ENCODE measurements at regions not wholly inside any gene's neighbourhood (a gene's known extent, or its start where the extent isn't known, plus 50 kb on each side); places are given as distances from the start of the nearest gene placed in this dataset.
"Not testable (repeated sequence)": the region's sequence is repeated elsewhere in the genome, so short reads cannot be mapped to it uniquely, and the experiment has no call there.

DNA sequence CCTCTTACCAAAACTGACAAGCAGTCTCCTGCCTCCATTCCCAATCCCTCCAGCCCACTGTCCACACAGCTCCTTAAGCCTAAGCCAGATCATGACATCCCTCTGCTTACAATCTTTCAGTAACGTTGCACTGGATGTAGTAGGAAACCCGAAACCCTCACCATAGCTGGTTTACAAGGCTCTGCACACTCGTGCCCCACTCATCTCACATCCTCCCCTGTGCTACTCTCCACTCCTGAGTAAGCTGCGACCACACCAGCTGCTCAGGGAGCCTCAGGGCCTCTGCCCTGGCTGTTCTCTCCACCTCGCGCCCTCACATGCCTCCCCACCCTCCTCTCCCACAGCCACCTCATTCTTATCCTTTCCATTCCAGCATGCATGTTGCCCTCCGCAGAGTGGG, 288.9 kb downstream of the ANAPC1 start:
- DNase-seq (ENCODE audit: low read depth, low spot score); intact Hi-C loops (cut with micrococcal nuclease): not testable (repeated sequence)

DNA sequence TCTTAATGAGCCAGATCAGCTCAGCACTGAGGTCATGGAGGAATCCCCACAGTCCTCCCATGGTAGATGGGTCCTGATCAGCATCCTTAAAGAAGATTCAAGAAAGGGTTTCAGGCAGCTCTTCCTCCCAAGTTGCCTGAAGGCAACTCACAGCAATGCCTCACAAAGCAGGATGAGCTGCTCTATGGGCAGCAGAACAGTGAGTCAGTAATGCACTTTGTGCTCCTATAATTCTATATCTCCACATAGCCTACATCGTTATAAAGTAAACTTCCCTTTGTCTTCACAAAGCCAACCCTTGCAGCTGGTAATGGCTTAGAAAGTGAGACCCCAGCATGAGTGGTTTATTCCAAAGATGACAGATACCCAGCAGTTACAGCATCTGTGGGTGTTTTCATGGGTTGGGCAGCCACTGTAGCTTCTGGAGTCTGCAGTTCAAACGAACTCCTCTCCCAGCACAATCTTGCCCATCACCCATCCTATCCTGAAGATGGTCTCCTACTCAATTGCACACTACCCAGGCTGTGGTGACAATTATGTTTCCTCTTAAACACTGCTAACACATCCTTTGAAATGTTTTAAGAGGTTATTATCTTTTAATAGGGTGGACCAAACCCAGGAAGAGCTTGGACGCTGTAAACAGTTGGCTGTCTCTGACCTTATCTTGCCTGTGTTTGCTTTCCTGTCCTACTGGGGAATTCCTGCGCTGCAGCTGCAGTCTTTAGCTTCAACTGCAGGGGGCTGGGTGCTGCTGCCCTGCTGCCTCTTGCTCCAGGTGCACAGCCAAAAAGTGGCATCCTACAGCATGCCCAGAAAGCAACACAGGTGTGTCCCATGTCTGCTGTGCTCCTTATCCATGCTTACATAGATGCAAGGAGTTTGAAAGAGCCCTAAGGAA, 286.9 kb downstream of the ANAPC1 start:
- H2AFZ ChIP-seq (ENCODE audit: low read depth, low read length, poor library complexity, severe bottlenecking); POLR2A ChIA-PET; H3K9me3 ChIP-seq (ENCODE audit: control insufficient read depth in 1 of 2, insufficient read depth in 1 of 2, low read depth in 1 of 2, low read length in 2 of 2); CTCF ChIA-PET; H3K36me3 ChIP-seq (ENCODE audit: control insufficient read depth in 1 of 2, insufficient read depth in 2 of 2, low read length in 2 of 2); intact Hi-C loops (cut with micrococcal nuclease); H3K4me1 ChIP-seq (ENCODE audit: control insufficient read depth in 1 of 2, insufficient read depth in 2 of 2, low read length in 2 of 2); RAD21 ChIA-PET (ENCODE audit: low non-redundant PET in 1 of 2, low total read pairs in 2 of 2, uncharacterized antibody in 2 of 2, unreplicated experiment in 2 of 2); H4K20me1 ChIP-seq (ENCODE audit: insufficient read depth); DNase-seq (ENCODE audit: low read depth, low spot score); H3K9ac ChIP-seq (ENCODE audit: low read length); BruUV-seq (replicated peaks); H3K4me3 ChIP-seq (replicated peaks in 1 of 2; ENCODE audit: low read depth in 1 of 2, low read length in 2 of 2); H3K79me2 ChIP-seq (ENCODE audit: insufficient read depth, low read length); H3K27me3 ChIP-seq (ENCODE audit: insufficient read depth, low read length); H3K9me2 ChIP-seq (ENCODE audit: insufficient read depth); H3K27ac ChIP-seq (ENCODE audit: low read depth, low read length); H3K4me2 ChIP-seq (ENCODE audit: low read length): not testable (repeated sequence)
- peak; percentile 96 for ATAC-seq

More for the DNA sequence above, 288.9 kb downstream of the ANAPC1 start:
- H3K4me3 ChIP-seq (replicated peaks in 1 of 2; ENCODE audit: low read depth in 1 of 2, low read length in 2 of 2); H3K27ac ChIP-seq (ENCODE audit: low read depth, low read length); H3K27me3 ChIP-seq (ENCODE audit: insufficient read depth, low read length); RAD21 ChIA-PET (ENCODE audit: low non-redundant PET in 1 of 2, low total read pairs in 2 of 2, uncharacterized antibody in 2 of 2, unreplicated experiment in 2 of 2); H3K4me1 ChIP-seq (ENCODE audit: control insufficient read depth in 1 of 2, insufficient read depth in 2 of 2, low read length in 2 of 2); BruUV-seq (replicated peaks); H3K9ac ChIP-seq (ENCODE audit: low read length); H3K9me2 ChIP-seq (ENCODE audit: insufficient read depth); H3K9me3 ChIP-seq (ENCODE audit: control insufficient read depth in 1 of 2, insufficient read depth in 1 of 2, low read depth in 1 of 2, low read length in 2 of 2); H2AFZ ChIP-seq (ENCODE audit: low read depth, low read length, poor library complexity, severe bottlenecking); CTCF ChIA-PET; H3K4me2 ChIP-seq (ENCODE audit: low read length); POLR2A ChIA-PET; H4K20me1 ChIP-seq (ENCODE audit: insufficient read depth); ATAC-seq; H3K79me2 ChIP-seq (ENCODE audit: insufficient read depth, low read length); H3K36me3 ChIP-seq (ENCODE audit: control insufficient read depth in 1 of 2, insufficient read depth in 2 of 2, low read length in 2 of 2): not testable (repeated sequence)

DNA sequence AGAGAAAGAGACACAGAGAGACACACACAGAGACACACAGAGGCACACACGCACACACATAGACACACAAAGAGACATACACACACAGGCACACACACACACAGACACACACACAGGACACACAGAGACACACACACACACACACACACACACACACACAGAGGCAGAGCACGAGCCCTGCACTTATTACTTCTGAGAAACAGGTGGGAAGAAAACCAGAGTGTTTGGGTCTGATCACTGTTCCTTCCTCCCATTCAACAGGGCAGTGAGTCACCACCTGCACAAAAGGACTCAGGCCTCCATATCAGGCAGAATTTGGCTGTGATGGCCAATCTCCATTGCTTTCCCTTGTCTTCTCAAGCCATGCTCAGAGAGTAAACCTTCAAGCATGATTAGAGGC, 285.0 kb downstream of the ANAPC1 start:
- H3K4me1 ChIP-seq (ENCODE audit: control insufficient read depth in 1 of 2, insufficient read depth in 2 of 2, low read length in 2 of 2); H3K9ac ChIP-seq (ENCODE audit: low read length); BruUV-seq (replicated peaks); DNase-seq (ENCODE audit: low read depth, low spot score); H2AFZ ChIP-seq (ENCODE audit: low read depth, low read length, poor library complexity, severe bottlenecking); H3K27me3 ChIP-seq (ENCODE audit: insufficient read depth, low read length); H3K4me2 ChIP-seq (ENCODE audit: low read length); CTCF ChIA-PET; ATAC-seq; intact Hi-C loops (cut with micrococcal nuclease); POLR2A ChIA-PET; H3K27ac ChIP-seq (ENCODE audit: low read depth, low read length); H3K79me2 ChIP-seq (ENCODE audit: insufficient read depth, low read length); H3K9me3 ChIP-seq (ENCODE audit: control insufficient read depth in 1 of 2, insufficient read depth in 1 of 2, low read depth in 1 of 2, low read length in 2 of 2); H3K36me3 ChIP-seq (ENCODE audit: control insufficient read depth in 1 of 2, insufficient read depth in 2 of 2, low read length in 2 of 2); H3K9me2 ChIP-seq (ENCODE audit: insufficient read depth); H4K20me1 ChIP-seq (ENCODE audit: insufficient read depth); H3K4me3 ChIP-seq (replicated peaks in 1 of 2; ENCODE audit: low read depth in 1 of 2, low read length in 2 of 2); RAD21 ChIA-PET (ENCODE audit: low non-redundant PET in 1 of 2, low total read pairs in 2 of 2, uncharacterized antibody in 2 of 2, unreplicated experiment in 2 of 2): not testable (repeated sequence)

DNA sequence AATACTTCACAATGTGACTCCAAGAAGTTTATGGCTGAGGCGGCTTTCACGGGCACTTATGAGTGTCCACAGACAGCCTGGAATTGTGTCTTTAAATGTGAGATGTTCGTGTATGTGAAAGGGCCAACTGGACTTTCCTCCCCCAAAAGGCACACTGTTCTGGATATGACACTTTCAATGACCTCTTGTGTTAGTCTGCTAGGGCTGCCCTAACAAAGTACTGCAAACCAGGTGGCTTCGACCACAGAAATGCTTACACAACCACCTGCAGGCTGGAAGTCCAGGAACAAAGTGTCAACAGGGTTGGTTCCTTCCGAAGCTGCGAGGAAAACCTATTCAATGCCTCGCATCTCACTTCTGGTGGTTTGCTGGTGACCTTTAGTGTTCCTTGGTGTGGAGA, 281.7 kb downstream of the ANAPC1 start:
- H3K4me2 ChIP-seq (ENCODE audit: low read length); H3K9ac ChIP-seq (ENCODE audit: low read length); H2AFZ ChIP-seq (ENCODE audit: low read depth, low read length, poor library complexity, severe bottlenecking); H3K27me3 ChIP-seq (ENCODE audit: insufficient read depth, low read length); POLR2A ChIA-PET; BruUV-seq (replicated peaks); H3K27ac ChIP-seq (ENCODE audit: low read depth, low read length); H3K36me3 ChIP-seq (ENCODE audit: control insufficient read depth in 1 of 2, insufficient read depth in 2 of 2, low read length in 2 of 2); ATAC-seq; intact Hi-C loops (cut with micrococcal nuclease); H3K4me3 ChIP-seq (replicated peaks in 1 of 2; ENCODE audit: low read depth in 1 of 2, low read length in 2 of 2); H3K79me2 ChIP-seq (ENCODE audit: insufficient read depth, low read length); RAD21 ChIA-PET (ENCODE audit: low non-redundant PET in 1 of 2, low total read pairs in 2 of 2, uncharacterized antibody in 2 of 2, unreplicated experiment in 2 of 2); H4K20me1 ChIP-seq (ENCODE audit: insufficient read depth); DNase-seq (ENCODE audit: low read depth, low spot score); H3K4me1 ChIP-seq (ENCODE audit: control insufficient read depth in 1 of 2, insufficient read depth in 2 of 2, low read length in 2 of 2); H3K9me2 ChIP-seq (ENCODE audit: insufficient read depth); H3K9me3 ChIP-seq (ENCODE audit: control insufficient read depth in 1 of 2, insufficient read depth in 1 of 2, low read depth in 1 of 2, low read length in 2 of 2); CTCF ChIA-PET: not testable (repeated sequence)

All from HCT116 (cell line).